GM12892 (cell line): ENCODE measurements at regions not wholly inside any gene's neighbourhood (a gene's known extent, or its start where the extent isn't known, plus 50 kb on each side); places are given as distances from the start of the nearest gene placed in this dataset.

ENCODE experiments used
- DNase-seq: peaks from one replicate; pipeline ENCODE4 v3.0.0; 2011; ENCODE audit not compliant: insufficient read length
- FAIRE-seq: peaks from 2 replicates; lab custom pipeline; 2011; peaks lifted over from hg19 to GRCh38; lab: Jason Lieb, UNC
- POLR2A ChIP-seq: IDR thresholded peaks from 2 replicates; pipeline ENCODE4 v1.6.1; 2011; ENCODE audit warnings: low read depth, low read length, control low read depth
- POLR2AphosphoS5 ChIP-seq: IDR thresholded peaks from 2 replicates; pipeline ENCODE4 v1.6.1; 2011; ENCODE audit warnings: low read depth, low read length, control low read depth
- TAF1 ChIP-seq: IDR thresholded peaks from 2 replicates; pipeline ENCODE4 v1.6.1; 2011; ENCODE audit warnings: low read depth, mild to moderate bottlenecking, control low read depth, low read length, borderline replicate concordance

DNA sequence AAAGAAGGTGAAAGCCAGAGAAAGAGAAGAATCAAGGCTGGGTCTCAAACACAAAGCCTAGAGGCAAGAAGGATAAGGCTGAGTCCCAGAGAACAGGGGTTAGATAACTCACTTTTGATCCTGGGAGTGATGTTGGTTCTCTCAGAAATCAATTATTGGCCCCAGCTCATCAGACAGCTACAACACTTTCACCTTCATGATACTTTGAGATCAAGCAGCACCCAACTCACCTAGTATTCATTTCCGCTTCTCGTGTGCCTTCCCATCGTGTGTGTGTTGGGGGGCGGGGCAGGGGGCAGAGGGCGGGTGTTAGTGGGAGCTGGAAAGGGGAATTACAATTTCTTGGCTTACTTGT, 92.2 kb upstream of the RAD23B start:
- TF ChIP-seq POLR2A (no peak), POLR2AphosphoS5 (no peak), TAF1 (no peak)
- DNase-seq (no peak), FAIRE-seq (no peak)

DNA sequence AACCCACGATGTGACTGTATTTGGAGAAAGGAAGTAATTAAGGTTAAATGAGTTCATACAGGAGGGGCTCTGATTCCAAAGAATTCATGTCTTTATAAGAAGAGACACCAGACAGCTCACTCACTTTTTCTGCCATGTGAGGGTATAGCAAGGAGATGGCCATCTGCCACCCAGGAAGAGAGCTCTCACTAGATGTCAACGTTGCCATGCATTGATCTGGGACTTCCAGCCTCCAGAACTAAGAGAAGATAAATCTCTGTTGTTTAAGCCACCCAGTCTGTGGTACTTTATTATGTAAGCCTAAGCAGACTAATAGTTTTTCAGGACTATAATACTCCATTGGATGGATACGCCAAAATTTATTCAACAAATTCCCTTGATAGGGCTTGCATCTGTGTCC, 89.8 kb upstream of the RAD23B start:
- FAIRE-seq (no peak), DNase-seq (no peak)
- TF ChIP-seq POLR2AphosphoS5 (no peak), POLR2A (no peak), TAF1 (no peak)

- TF ChIP-seq TAF1 (no peak), POLR2A (no peak), POLR2AphosphoS5 (no peak)
- FAIRE-seq (no peak), DNase-seq (no peak)
Measured at GRCh38 chr9:107198718-107199117, 84.4 kb upstream of the RAD23B start.

GRCh38 chr9:107208121-107208520, 75.0 kb upstream of the RAD23B start:
- DNase-seq (no peak), FAIRE-seq (no peak)
- TF ChIP-seq POLR2AphosphoS5 (no peak), POLR2A (no peak), TAF1 (no peak)

DNA sequence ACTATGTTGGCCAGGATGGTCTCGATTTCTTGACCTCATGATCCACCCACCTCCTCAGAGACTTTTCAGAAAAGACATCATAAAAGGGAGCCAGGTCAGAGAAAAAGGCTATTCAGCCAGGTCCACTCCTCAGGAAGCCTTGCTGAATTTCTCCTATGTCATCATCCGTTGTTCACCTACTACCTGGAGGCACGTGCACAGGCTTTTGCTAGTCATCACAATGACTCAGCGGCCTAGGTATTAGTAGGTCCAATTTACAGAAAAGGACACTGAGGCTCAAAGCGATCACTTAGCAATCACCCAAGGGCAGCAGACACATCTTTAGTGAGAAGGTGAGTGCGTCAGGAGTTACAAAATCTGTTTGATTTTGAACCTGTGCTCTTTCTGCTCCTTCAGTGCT, 72.3 kb upstream of the RAD23B start:
- FAIRE-seq = no peak
- TF ChIP-seq TAF1 = no peak
- TF ChIP-seq POLR2A = no peak
- no peak for TF ChIP-seq POLR2AphosphoS5

GRCh38 chr9:107211284-107211923, 71.7 kb upstream of the RAD23B start:
- TF ChIP-seq TAF1 = no peak
- no peak for TF ChIP-seq POLR2AphosphoS5
- TF ChIP-seq POLR2A = no peak
- DNase-seq (no peak), FAIRE-seq (no peak)

More for the DNA sequence above, 72.3 kb upstream of the RAD23B start:
- no peak for DNase-seq

GRCh38 chr9:107212613-107213012, 70.5 kb upstream of the RAD23B start:
- TF ChIP-seq TAF1 (no peak), POLR2AphosphoS5 (no peak), POLR2A (no peak)
- DNase-seq (no peak), FAIRE-seq (no peak)

GRCh38 chr9:107213080-107213479, 70.0 kb upstream of the RAD23B start:
- FAIRE-seq = no peak
- TF ChIP-seq POLR2A (no peak), TAF1 (no peak), POLR2AphosphoS5 (no peak)

DNA sequence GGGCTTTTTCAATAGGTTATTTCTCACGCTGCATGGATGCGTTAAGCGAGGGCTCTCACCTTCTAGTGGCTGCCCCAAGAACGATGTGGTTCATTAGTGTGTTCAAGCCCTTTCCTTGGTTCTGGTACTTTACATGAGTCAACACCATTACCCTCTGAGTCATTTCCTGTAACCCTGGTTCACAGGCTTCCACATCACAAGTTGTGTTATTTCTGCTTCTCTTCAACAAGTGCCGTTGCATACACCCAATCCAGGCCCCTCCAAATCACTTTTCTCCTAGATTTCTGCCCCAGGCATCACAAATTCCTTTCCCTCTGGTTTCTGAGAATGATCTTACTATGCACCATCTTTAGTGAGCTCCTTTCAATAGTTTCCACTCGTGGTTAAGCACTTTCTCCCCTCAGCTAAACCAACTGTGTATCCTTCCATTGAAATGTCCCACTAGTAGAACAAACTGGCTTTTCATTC, 69.5 kb upstream of the RAD23B start:
- FAIRE-seq (no peak), DNase-seq (peak; percentile 8)
- TF ChIP-seq POLR2A (no peak), POLR2AphosphoS5 (no peak), TAF1 (no peak)

More at GRCh38 chr9:107213080-107213479, 70.0 kb upstream of the RAD23B start:
- DNase-seq = no peak

DNA sequence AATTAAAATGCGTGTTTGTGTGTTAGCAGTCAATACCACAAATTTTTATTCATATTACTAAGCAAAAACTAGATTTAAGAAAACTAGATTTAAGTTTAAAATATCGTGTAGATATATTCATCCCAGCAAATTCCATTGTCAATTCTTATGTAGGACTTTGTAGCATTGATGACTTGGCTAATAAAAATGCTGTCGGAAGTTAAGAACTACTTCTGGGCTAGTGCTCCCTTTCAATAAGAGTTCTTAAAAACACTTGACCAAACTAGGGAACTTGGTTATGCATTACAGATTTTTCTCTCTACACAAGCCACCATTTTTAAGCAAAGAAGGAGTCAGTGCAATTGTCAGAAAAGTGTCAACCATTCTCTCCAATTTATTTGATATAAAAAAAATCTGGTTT, 68.7 kb upstream of the RAD23B start:
- no peak for DNase-seq

DNA sequence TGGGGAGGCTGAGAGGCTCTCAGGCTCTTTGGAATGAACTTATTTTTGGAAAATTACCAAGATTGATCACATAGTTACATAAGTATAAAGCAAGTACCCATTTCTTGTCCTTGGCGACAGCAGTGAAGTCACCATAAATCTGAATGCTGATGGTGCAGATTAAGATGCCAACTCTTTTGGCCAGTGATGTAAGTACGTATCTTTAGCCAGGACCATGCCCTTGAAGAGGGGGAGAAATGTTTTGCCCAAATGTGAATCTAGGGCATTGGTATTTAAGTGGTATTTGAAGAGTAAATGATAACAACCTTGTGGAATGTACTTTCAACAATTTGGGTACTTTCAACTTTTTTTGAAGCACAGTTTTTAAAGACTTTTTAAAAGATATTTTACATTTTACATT, 68.2 kb upstream of the RAD23B start:
- no peak for DNase-seq
- FAIRE-seq = no peak
- no peak for TF ChIP-seq POLR2A
- no peak for TF ChIP-seq TAF1
- TF ChIP-seq POLR2AphosphoS5 = no peak

More for the DNA sequence above, 68.7 kb upstream of the RAD23B start:
- TF ChIP-seq POLR2AphosphoS5 (no peak), POLR2A (no peak), TAF1 (no peak)
- no peak for FAIRE-seq

- FAIRE-seq (no peak), DNase-seq (no peak)
- TF ChIP-seq POLR2A = no peak
- TF ChIP-seq POLR2AphosphoS5 = no peak
- TF ChIP-seq TAF1 = no peak
Measured at GRCh38 chr9:107215381-107215780, 67.7 kb upstream of the RAD23B start.
